Activated naive CD8-positive, alpha-beta T cell treated with anti-CD3 and anti-CD28 coated beads for 36 hours (primary cell): ENCODE measurements at regions not wholly inside any gene's neighbourhood (a gene's known extent, or its start where the extent isn't known, plus 50 kb on each side); places are given as distances from the start of the nearest gene placed in this dataset.

Source experiments
- DNase-seq: peaks from one replicate; pipeline ENCODE4 v3.0.0; 2021
- H3K27ac Mint-ChIP-seq: one replicate; pipeline ENCODE4 v1.8.0; 2022; ENCODE audit warnings: mild to moderate bottlenecking, moderate library complexity, mixed read lengths
- H3K27me3 Mint-ChIP-seq: one replicate; pipeline ENCODE4 v1.8.0; 2022; ENCODE audit warnings: mild to moderate bottlenecking, mixed read lengths
- H3K36me3 Mint-ChIP-seq: one replicate; pipeline ENCODE4 v1.8.0; 2021; ENCODE audit warnings: mild to moderate bottlenecking, mixed read lengths
- H3K4me1 Mint-ChIP-seq: one replicate; pipeline ENCODE4 v1.8.0; 2021; ENCODE audit warnings: mixed read lengths
- H3K4me3 Mint-ChIP-seq: one replicate; pipeline ENCODE4 v1.8.0; 2022; ENCODE audit warnings: mild to moderate bottlenecking, moderate library complexity, mixed read lengths
- H3K9me3 Mint-ChIP-seq: one replicate; pipeline ENCODE4 v1.8.0; 2022; ENCODE audit warnings: mixed read lengths

DNA sequence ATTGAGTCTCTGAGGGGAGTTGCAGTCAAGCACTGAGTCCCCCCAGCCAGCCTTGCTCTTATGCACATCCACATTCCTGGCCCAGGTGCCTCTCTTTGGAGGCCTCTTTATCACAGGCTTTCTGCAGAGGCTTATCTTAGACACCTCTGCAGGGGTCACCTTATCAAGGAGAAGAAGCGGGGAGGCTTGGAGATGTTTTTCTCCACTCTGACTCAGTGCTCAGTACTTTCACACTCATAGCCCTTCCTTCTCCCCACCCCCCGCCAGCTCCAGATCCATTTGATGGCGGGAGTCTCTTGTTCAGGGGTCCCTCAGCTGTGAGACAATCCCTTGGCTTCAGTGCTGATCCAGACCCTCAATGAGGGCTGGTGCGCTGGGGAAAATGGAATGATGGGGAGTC is 132.1 kb upstream of the TSHZ2 start:
- no peak overlapping the region for H3K4me3 Mint-ChIP-seq
- peaks cover 2% of the 10 kb centered on the region for H3K9me3 Mint-ChIP-seq
- peaks cover 5% of the 10 kb centered on the region for H3K27me3 Mint-ChIP-seq
- no peaks in the 10 kb centered on the region for H3K36me3 Mint-ChIP-seq
- DNase-seq, result no peak
- no peak overlapping the region for H3K27ac Mint-ChIP-seq
- H3K4me1 Mint-ChIP-seq, result no peaks in the 10 kb centered on the region

DNA sequence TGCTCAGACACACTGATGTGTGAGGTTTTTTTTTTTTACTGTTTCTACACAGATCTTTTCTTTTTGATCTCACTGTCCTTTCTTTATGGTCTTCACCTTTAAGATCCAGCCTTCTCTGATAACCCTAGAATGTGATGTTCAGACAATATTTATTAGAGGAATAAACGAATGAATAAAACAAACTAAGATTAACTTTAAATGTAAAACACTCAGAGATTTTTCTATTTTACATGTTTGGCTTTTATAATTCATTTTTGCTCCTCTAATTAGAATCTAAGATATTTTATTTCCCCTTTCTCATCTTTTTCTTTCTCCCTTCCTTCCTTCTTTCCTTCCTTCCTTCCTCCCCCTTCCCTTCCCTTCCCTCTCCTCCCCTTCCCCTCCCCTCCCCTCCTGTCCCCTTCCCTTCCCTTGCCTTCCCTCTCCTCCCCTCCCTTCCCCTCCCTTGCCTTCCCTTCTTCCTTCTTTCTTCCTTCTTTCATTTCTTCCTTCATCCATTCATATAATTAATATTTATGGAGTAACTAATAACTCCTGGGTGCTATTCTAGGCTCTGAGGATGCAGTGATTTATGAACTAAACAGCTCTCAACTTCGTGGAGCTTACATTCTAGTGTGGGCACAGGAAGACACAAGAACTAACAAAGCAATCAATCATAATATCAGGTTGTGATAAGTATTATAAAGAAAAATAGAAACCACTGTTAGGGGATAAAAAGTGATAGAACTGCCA is 133.5 kb upstream of the TSHZ2 start:
- Mint-ChIP-seq H3K27ac (no peak overlapping the region), H3K9me3 (peaks cover 2% of the 10 kb centered on the region), H3K4me1 (no peaks in the 10 kb centered on the region), H3K27me3 (peaks cover 5% of the 10 kb centered on the region), H3K4me3 (no peak overlapping the region), H3K36me3 (no peaks in the 10 kb centered on the region)
- DNase-seq, result no peak

DNA sequence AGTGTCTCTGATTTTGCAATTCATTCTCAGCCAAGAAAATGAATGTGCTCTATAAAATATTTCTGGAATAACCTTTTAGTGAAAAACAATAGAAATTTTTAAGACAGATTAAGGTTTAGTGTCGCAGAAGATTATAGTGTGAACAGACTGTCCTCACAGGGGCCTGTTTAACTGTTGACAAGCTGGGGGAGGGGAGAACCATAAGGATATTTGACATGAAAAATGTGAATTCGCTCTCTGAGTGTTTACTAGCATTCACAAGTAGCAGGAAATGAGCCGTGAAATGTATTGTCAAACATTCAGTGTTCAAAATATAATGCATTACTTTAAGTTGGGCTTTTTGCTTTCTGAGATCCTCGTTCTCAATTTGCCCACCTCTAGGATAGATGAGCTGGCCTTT is 134.8 kb upstream of the TSHZ2 start:
- Mint-ChIP-seq H3K4me3 (no peak overlapping the region), H3K27me3 (peaks cover 1% of the 10 kb centered on the region), H3K27ac (no peak overlapping the region), H3K4me1 (no peaks in the 10 kb centered on the region), H3K36me3 (no peaks in the 10 kb centered on the region), H3K9me3 (peaks cover 2% of the 10 kb centered on the region)
- no peak for DNase-seq

DNA sequence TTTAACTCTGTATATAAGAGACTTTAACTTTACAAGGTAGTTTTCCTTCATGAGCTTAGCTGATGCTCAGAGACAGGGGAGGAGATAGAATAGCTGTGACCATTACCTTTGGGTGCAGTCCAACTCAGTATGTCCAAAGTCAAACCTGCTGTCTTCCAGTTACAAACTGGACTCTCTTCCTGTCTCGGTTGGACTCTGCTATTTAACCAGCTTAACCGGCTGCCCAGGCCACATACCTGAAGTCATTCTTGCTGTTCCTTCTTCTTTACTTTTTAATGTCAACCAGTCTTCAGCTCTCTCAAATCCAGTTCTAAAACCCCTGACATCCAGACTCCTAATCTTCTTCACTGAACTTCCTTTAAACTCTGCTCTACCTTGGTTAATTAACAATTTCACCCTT is 138.3 kb upstream of the TSHZ2 start:
- H3K4me1 Mint-ChIP-seq, result no peaks in the 10 kb centered on the region
- H3K27me3 Mint-ChIP-seq, result no peaks in the 10 kb centered on the region
- no peak overlapping the region for H3K27ac Mint-ChIP-seq
- H3K9me3 Mint-ChIP-seq, result peaks cover 9% of the 10 kb centered on the region
- no peak overlapping the region for H3K4me3 Mint-ChIP-seq
- DNase-seq, result no peak
- H3K36me3 Mint-ChIP-seq, result peaks cover 2% of the 10 kb centered on the region

DNA sequence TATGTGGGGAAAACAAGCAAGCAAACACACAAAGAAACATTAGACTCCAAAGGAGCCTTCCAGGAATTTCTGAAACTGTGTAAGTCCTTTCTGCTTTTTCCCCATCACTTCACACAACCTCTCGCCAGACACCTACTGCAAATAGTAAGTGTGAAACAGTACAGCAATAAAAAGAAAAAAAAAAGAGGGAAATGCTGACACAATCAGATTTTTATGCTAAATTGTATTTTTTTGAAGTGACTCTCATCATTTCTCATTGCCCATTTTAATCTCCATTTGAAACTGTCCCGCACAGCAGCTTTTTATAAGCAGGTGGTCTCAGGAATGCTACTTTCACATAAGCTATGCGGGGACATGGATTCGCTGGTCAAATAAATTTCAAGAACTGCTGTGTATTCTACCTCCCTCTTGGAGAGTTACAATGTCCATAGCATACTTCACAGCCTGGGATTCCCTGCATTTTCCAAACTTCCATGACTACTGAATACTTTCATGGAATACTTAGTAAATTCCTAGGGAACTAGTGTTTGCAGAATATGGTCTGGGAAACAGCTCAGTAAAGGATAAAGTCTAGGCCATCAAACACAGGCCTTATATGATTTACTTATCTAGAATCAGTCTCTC is 139.9 kb upstream of the TSHZ2 start:
- H3K9me3 Mint-ChIP-seq, result peaks cover 9% of the 10 kb centered on the region

DNA sequence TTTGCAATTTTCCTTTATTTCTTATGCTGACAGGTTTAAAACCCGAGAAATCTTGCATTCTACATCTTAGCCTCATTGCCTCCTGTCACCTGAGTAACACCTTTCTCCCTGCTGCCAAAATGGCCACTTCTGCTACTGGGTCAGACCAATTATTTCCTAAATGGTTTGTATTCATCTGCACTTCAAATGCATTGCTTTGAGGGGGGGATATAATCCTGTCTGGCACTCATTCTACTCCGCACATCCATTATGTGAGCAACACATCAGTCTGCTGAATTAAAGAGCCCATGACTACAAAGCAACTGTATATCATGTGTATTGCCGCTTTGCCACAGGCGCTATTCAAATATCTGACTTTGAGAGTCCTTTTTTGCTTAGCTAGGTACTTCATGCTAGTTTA is 141.6 kb upstream of the TSHZ2 start:
- no peaks in the 10 kb centered on the region for H3K4me1 Mint-ChIP-seq
- H3K36me3 Mint-ChIP-seq, result peaks cover 2% of the 10 kb centered on the region
- no peak for DNase-seq
- no peak overlapping the region for H3K27ac Mint-ChIP-seq
- H3K4me3 Mint-ChIP-seq, result no peak overlapping the region
- peaks cover 14% of the 10 kb centered on the region for H3K9me3 Mint-ChIP-seq
- H3K27me3 Mint-ChIP-seq, result no peaks in the 10 kb centered on the region

More for the DNA sequence above, 139.9 kb upstream of the TSHZ2 start:
- no peak overlapping the region for H3K27ac Mint-ChIP-seq
- peaks cover 2% of the 10 kb centered on the region for H3K36me3 Mint-ChIP-seq
- no peaks in the 10 kb centered on the region for H3K27me3 Mint-ChIP-seq
- DNase-seq, result no peak
- H3K4me3 Mint-ChIP-seq, result no peak overlapping the region
- no peaks in the 10 kb centered on the region for H3K4me1 Mint-ChIP-seq

DNA sequence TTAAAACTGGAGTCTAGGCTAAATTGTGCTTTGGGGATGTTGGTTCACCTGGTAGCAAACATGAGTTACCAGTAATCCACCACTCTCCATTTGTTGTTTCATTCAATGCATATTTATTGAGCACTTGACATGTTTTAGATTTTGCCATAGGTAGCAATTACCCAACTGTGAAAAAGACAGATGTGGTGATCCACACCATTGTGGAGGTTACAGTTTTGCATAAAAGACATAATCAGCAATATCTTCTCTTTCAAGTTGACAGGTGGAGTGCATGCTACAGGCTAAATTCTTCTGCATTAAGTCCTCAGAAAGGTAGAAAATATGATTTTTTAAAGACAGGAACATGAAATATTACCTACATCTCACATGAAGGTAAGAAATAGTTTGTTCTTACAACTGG is 143.0 kb upstream of the TSHZ2 start:
- Mint-ChIP-seq H3K9me3 (peaks cover 14% of the 10 kb centered on the region), H3K4me3 (no peak overlapping the region), H3K4me1 (no peaks in the 10 kb centered on the region), H3K27ac (no peak overlapping the region), H3K36me3 (peaks cover 2% of the 10 kb centered on the region), H3K27me3 (no peaks in the 10 kb centered on the region)
- no peak for DNase-seq

DNA sequence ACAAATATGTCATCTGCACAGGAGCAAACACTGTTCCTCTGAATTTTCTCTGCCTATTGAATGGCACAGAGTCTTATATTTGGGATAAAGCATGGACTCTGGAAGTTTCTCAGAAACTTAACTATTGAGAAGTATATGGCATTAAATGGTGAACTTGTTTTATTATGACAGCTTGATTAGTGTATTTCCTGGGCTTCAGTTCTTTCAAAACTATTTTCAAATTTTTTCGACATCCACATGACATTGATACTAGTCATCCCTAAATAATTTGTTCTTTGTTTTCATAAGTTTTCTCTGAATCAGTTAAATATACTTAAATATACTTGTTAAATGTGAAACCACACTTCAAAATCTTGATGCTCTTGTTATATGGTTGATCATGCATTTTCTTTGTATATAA is 144.0 kb upstream of the TSHZ2 start:
- no peaks in the 10 kb centered on the region for H3K27me3 Mint-ChIP-seq
- H3K27ac Mint-ChIP-seq, result no peak overlapping the region
- H3K4me3 Mint-ChIP-seq, result no peak overlapping the region
- no peak for DNase-seq
- H3K36me3 Mint-ChIP-seq, result peaks cover 2% of the 10 kb centered on the region
- H3K9me3 Mint-ChIP-seq, result peaks cover 14% of the 10 kb centered on the region
- H3K4me1 Mint-ChIP-seq, result no peaks in the 10 kb centered on the region

DNA sequence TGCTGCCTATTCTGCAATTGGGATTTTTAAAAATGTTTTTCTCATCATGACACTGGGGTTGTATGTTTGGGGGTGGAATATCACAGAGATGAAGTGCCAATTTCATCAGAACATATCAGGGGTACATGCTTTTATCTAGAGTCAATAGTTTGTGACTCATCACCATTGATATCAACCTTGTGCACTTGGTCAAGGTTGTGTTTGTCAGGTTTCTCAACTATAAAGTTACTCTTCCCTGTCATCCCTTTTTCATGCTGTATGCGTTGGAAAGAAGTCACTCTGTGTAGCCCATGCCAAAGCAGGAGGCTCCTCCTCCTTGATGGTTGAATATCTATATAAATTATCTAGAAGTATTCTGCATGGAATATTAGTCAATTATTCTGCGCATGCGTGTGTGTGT is 145.4 kb upstream of the TSHZ2 start:
- DNase-seq, result no peak
- Mint-ChIP-seq H3K27ac (no peak overlapping the region), H3K27me3 (peaks cover 3% of the 10 kb centered on the region), H3K4me3 (no peak overlapping the region), H3K4me1 (no peaks in the 10 kb centered on the region), H3K36me3 (peaks cover 2% of the 10 kb centered on the region), H3K9me3 (peaks cover 14% of the 10 kb centered on the region)

DNA sequence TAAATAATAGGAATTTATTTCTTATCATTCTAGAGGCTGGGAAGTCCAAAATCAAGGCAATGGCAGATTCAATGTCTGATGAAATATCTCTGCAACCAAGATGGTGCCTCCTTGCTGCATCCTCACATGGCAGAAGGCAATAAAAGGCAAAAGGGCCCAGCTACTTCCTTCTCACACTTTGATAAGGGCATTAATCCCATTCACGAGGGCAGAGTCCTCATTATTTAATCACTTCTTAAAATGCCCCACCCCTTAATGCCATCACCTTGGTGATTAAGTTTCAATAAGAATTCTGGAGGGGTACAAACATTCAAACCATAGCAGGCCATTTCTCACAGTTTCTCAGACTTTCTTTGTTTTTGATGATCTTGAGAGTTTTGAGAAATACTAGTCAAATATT is 145.8 kb upstream of the TSHZ2 start:
- Mint-ChIP-seq H3K4me1 (no peaks in the 10 kb centered on the region), H3K27me3 (peaks cover 3% of the 10 kb centered on the region), H3K4me3 (no peak overlapping the region), H3K27ac (no peak overlapping the region), H3K9me3 (peaks cover 14% of the 10 kb centered on the region), H3K36me3 (peaks cover 2% of the 10 kb centered on the region)
- no peak for DNase-seq

DNA sequence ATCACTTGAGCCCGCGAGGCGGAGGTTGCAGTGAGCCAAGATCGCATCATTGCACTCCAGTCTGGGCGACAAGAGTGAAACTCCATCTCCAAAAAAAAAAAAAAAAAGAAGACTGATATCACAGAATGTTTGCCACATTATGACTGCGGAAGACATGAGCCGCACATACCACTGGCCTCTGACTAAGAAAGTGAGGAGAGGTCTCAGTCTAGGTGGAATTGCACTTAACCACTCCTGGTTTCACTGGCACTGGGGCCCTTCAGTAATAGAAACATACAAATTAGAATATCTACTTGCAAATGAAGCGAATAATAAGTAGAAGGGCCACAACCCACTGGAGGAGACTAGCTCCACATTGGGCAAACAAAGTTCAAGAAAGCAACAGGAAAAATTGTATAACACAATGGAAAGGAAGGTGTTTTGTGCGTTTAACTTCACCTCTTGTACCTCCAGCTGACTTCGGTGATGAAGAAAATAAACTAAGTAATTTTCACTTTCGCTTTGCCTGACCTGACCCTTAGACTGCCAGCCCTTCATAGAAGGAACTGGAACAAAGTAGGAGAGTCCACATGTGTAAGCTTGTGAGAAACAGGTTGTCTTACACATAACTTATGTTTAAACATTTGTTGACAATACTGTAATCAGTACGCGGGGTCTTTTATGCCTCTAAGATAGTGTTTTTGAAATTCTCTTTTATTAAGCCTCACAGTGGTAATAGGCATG is 147.5 kb upstream of the TSHZ2 start:
- Mint-ChIP-seq H3K36me3 (no peaks in the 10 kb centered on the region), H3K27me3 (peaks cover 3% of the 10 kb centered on the region), H3K4me3 (no peak overlapping the region), H3K9me3 (peaks cover 10% of the 10 kb centered on the region), H3K27ac (no peak overlapping the region), H3K4me1 (no peaks in the 10 kb centered on the region)
- no peak for DNase-seq

DNA sequence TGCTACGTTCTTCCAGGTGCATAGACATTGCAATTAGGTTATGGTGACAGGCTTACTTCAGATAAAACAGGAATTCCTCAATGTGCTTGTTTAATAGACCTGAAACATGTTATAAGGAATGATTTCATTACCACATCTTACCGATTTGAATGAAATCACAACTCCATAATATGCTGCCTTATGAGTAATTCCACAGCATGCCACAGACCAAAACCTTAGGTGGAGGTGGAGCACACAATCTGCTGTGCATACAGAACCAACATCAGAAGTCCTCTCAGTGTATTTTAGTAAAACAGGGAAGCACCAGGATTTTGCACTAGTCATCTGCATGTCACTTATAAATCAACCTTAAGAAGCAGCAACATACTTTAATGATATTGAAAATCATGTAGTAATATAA is 148.9 kb upstream of the TSHZ2 start:
- H3K9me3 Mint-ChIP-seq, result peaks cover 5% of the 10 kb centered on the region
- H3K36me3 Mint-ChIP-seq, result no peaks in the 10 kb centered on the region
- DNase-seq, result no peak
- H3K4me1 Mint-ChIP-seq, result no peaks in the 10 kb centered on the region
- H3K27me3 Mint-ChIP-seq, result peaks cover 3% of the 10 kb centered on the region
- H3K4me3 Mint-ChIP-seq, result no peak overlapping the region
- H3K27ac Mint-ChIP-seq, result no peak overlapping the region

DNA sequence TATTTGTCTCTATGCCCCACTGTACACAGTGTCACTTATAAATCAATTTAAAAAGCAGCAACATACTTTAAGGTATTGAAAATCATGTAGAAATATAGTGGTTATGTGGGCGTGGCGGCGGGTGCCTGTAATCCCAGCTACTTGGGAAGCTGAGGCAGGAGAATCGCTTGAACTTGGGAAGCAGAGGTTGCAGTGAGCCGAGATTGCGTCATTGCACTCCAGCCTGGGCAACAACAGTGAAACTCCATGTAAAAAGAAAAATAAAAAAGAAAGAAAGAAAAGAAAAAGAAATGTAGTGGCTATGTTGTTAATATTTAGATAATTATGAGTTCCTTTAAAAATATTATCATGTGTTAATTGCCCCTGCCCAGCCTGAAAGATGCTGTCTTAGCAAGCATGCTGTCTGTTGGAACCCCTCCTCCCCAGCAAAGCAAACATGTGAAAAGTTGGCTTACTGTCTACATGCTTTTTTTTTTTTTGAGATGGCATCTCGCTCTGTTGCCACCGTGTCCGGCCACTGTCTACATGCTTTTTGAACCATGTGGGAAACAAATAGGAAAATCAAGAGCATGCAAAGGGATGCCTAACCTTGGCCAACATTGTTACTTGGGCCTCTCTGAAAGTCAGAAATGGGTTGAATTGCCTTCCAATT is 151.4 kb upstream of the TSHZ2 start:
- H3K27me3 Mint-ChIP-seq, result peaks cover 3% of the 10 kb centered on the region
- H3K4me3 Mint-ChIP-seq, result no peak overlapping the region
- DNase-seq, result no peak
- no peaks in the 10 kb centered on the region for H3K36me3 Mint-ChIP-seq
- H3K4me1 Mint-ChIP-seq, result no peaks in the 10 kb centered on the region
- no peaks in the 10 kb centered on the region for H3K9me3 Mint-ChIP-seq
- no peak overlapping the region for H3K27ac Mint-ChIP-seq

DNA sequence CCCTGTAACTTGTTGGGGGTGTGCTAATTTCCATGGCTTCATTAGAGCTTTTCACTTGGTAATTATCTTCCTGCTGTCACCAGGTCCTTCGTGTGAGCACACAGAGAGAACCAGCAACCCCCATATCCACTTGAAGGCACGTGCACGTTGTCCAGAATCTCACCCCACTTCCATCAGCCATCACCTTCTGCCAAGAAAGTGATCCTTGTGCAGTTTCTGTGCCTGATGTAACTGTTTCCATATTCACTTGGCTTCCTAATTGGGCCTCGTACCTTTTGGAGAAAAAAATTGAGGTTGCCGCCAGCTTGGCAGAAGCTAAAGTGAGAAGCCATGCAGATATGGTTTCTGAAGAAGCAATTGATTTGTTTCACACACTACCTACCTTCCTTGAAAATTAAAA is 153.7 kb upstream of the TSHZ2 start:
- Mint-ChIP-seq H3K4me1 (no peaks in the 10 kb centered on the region), H3K27ac (no peak overlapping the region), H3K4me3 (no peak overlapping the region), H3K36me3 (no peaks in the 10 kb centered on the region), H3K9me3 (no peaks in the 10 kb centered on the region), H3K27me3 (peaks cover 3% of the 10 kb centered on the region)
- DNase-seq, result no peak

DNA sequence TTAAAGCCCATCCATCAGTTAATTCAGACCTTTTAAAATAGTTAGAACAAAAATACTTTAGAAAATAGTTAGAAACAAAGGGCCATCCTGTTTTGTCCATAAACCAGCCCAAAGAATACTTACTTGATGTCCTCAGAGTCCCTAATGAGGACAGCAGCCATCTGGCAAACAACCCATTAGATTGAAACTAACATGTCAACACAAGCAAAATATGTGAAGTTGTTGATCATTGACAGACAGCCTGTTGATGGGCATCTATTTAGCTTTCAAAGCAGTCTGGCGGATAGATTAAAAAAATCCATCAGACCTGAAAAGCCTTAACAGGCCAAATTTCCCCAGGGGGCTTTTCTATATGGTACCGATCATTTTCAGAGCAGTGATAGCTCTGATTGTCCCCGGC is 154.2 kb upstream of the TSHZ2 start:
- Mint-ChIP-seq H3K4me1 (no peaks in the 10 kb centered on the region), H3K9me3 (no peaks in the 10 kb centered on the region), H3K27ac (no peak overlapping the region), H3K27me3 (peaks cover 3% of the 10 kb centered on the region), H3K36me3 (no peaks in the 10 kb centered on the region), H3K4me3 (no peak overlapping the region)
- no peak for DNase-seq
